A549 (cell line): ENCODE measurements at regions not wholly inside any gene's neighbourhood (a gene's known extent, or its start where the extent isn't known, plus 50 kb on each side); places are given as distances from the start of the nearest gene placed in this dataset.

Source experiments
- ATAC-seq, 2 experiments: fragments of 200-7000 bp in 1 of 2; fragments of >200 bp in 1 of 2; cut with Nextera tagmentation in 1 of 2; cut with Tn5 transposase in 1 of 2; 3 replicates each; pipeline versions ENCODE4 v1.8.0 to v1.9.1; 2018 to 2020; ENCODE audit warnings: mild to moderate bottlenecking in 1 of 2, moderate library complexity in 1 of 2
- CTCF ChIA-PET: fragments of 300-600 bp; sonication (Branson Sonifier 250); formaldehyde crosslinking; extraction: SDS; loops from one replicate; lab custom pipeline; 2021; ENCODE audit warnings: antibody characterized with exemption, inconsistent platforms; lab: Yijun Ruan, JAX
- POLR2A ChIA-PET: fragments of 350-600 bp; formaldehyde crosslinking; extraction: SDS; loops from one replicate; lab custom pipeline; 2021; ENCODE audit warnings: antibody characterized with exemption, inconsistent platforms; lab: Yijun Ruan, JAX
- DNase-seq, 2 experiments: peaks; one replicate each; pipeline versions ENCODE4 v3.0.0 to v3.0.0-alpha.2; 2011 to 2016; ENCODE audit warnings: low read depth in 1 of 2, low spot score in 1 of 2
- FAIRE-seq: peaks from 2 replicates; lab custom pipeline; 2011; peaks lifted over from hg19 to GRCh38; lab: Jason Lieb, UNC
- H3K27ac ChIP-seq, 2 experiments: fragments of >200 bp; sonication (Bioruptor Twin); formaldehyde crosslinking; 3 replicates each; pipeline ENCODE4 v1.5.1; 2016 to 2017
- H3K4me1 ChIP-seq: fragments of >200 bp; sonication (Bioruptor Twin); formaldehyde crosslinking; 3 replicates; pipeline ENCODE4 v1.6.1; 2016
- H3K4me2 ChIP-seq: fragments of >200 bp; sonication (Bioruptor Twin); formaldehyde crosslinking; 3 replicates; pipeline ENCODE4 v1.6.1; 2016
- H3K4me3 ChIP-seq: fragments of >200 bp; sonication (Bioruptor Twin); formaldehyde crosslinking; 3 replicates; pipeline ENCODE4 v1.5.1; 2016
- H3K9me3 ChIP-seq: fragments of >200 bp; sonication (Bioruptor Twin); formaldehyde crosslinking; 3 replicates; pipeline ENCODE4 v1.6.1; 2016
- CEBPB ChIP-seq, 2 experiments: fragments of >200 bp in 1 of 2; sonication (Bioruptor Twin) in 1 of 2; formaldehyde crosslinking in 1 of 2; IDR thresholded peaks; 2 replicates each; pipeline ENCODE4 v1.6.1; 2012 to 2016
- E2F6 ChIP-seq: IDR thresholded peaks from 2 replicates; pipeline ENCODE4 v1.6.1; 2012; ENCODE audit warnings: low read depth, borderline replicate concordance
- ESRRA ChIP-seq: fragments of 150-350 bp; IDR thresholded peaks from 2 replicates; pipeline ENCODE4 v1.6.1; 2014; ENCODE audit warnings: mild to moderate bottlenecking, low read length, borderline replicate concordance
- HDAC2 ChIP-seq: fragments of 200-600 bp; sonication (generic); IDR thresholded peaks from 2 replicates; pipeline ENCODE4 v1.6.1; 2016
- HMGXB4 ChIP-seq: fragments of 250-450 bp; sonication (Bioruptor Pico); IDR thresholded peaks from 2 replicates; pipeline ENCODE4 v1.5.0; 2021; ENCODE audit warnings: mild to moderate bottlenecking, moderate library complexity, borderline replicate concordance
- HOXB13 ChIP-seq: fragments of 250-450 bp; sonication (Bioruptor Pico); IDR thresholded peaks from 2 replicates; pipeline ENCODE4 v1.5.0; 2020; ENCODE audit warnings: low read depth, mild to moderate bottlenecking, moderate library complexity
- HOXB5 ChIP-seq: fragments of 250-450 bp; sonication (Bioruptor Pico); IDR thresholded peaks from 2 replicates; pipeline ENCODE4 v1.5.0; 2020; ENCODE audit warnings: mild to moderate bottlenecking, moderate library complexity
- JUNB ChIP-seq: fragments of >200 bp; sonication (Bioruptor Twin); formaldehyde crosslinking; IDR thresholded peaks from 2 replicates; pipeline ENCODE4 v1.6.1; 2016
- KDM1A ChIP-seq: fragments of 200-600 bp; sonication (generic); IDR thresholded peaks from 2 replicates; pipeline ENCODE4 v1.6.1; 2016; ENCODE audit warnings: low read depth, mild to moderate bottlenecking
- MAX ChIP-seq: IDR thresholded peaks from 2 replicates; pipeline ENCODE4 v1.6.1; 2012
- MAZ ChIP-seq: fragments of 150-350 bp; IDR thresholded peaks from 2 replicates; pipeline ENCODE4 v1.6.1; 2014; ENCODE audit warnings: antibody characterized with exemption, low read depth, low read length, borderline replicate concordance
- MYC ChIP-seq: IDR thresholded peaks from 2 replicates; pipeline ENCODE4 v1.6.1; 2012; ENCODE audit warnings: mild to moderate bottlenecking, inconsistent platforms, low read length, improper control_type of control experiment, borderline replicate concordance
- NFE2L2 ChIP-seq: fragments of 150-350 bp; conservative IDR thresholded peaks from 2 replicates; pipeline ENCODE4 v1.6.1; 2014; ENCODE audit warnings: low read length
- NPAS2 ChIP-seq: fragments of 250-450 bp; sonication (Bioruptor Pico); IDR thresholded peaks from 2 replicates; pipeline ENCODE4 v1.8.0; 2022; ENCODE audit warnings: mild to moderate bottlenecking, moderate library complexity, borderline replicate concordance
- NR3C1 ChIP-seq: fragments of >200 bp; sonication (Bioruptor Twin); formaldehyde crosslinking; IDR thresholded peaks from 3 replicates; pipeline ENCODE4 v1.6.1; 2017
- PBX3 ChIP-seq: IDR thresholded peaks from 2 replicates; pipeline ENCODE4 v1.6.1; 2012
- PHF8 ChIP-seq: fragments of 200-600 bp; sonication (generic); IDR thresholded peaks from 2 replicates; pipeline ENCODE4 v1.6.1; 2016; ENCODE audit warnings: low read depth, mild to moderate bottlenecking, antibody characterized with exemption, moderate library complexity, borderline replicate concordance
- RARB ChIP-seq: fragments of 250-450 bp; sonication (Bioruptor Pico); IDR thresholded peaks from 2 replicates; pipeline ENCODE4 v1.8.0; 2021; ENCODE audit warnings: mild to moderate bottlenecking, moderate library complexity
- SMC3 ChIP-seq: fragments of >200 bp; sonication (Bioruptor Twin); formaldehyde crosslinking; IDR thresholded peaks from 3 replicates; pipeline ENCODE4 v1.6.1; 2018; ENCODE audit warnings: inconsistent platforms
- SREBF2 ChIP-seq: fragments of 450-650 bp; IDR thresholded peaks from 2 replicates; pipeline ENCODE4 v1.6.1; 2014; ENCODE audit warnings: mild to moderate bottlenecking, moderate library complexity
- TFCP2L1 ChIP-seq: fragments of 250-450 bp; sonication (Bioruptor Pico); IDR thresholded peaks from 2 replicates; pipeline ENCODE4 v1.5.0; 2021; ENCODE audit warnings: mild to moderate bottlenecking
- TP53 ChIP-seq: fragments of 250-450 bp; sonication (Bioruptor Pico); IDR thresholded peaks from 2 replicates; pipeline ENCODE4 v1.5.0; 2021; ENCODE audit warnings: mild to moderate bottlenecking, moderate library complexity
- ZNF302 ChIP-seq: fragments of 250-450 bp; sonication (Bioruptor Pico); IDR thresholded peaks from 2 replicates; pipeline ENCODE4 v1.9.0; 2021; ENCODE audit warnings: inconsistent platforms, mild to moderate bottlenecking, moderate library complexity
- ZSCAN20 ChIP-seq: fragments of 250-450 bp; sonication (Bioruptor Pico); IDR thresholded peaks from 2 replicates; pipeline ENCODE4 v1.8.0; 2022; ENCODE audit warnings: mild to moderate bottlenecking, moderate library complexity
- WGBS: methylation state at CpG from one replicate; pipeline ENCODE4 v1.1.6; 2017; ENCODE audit errors: missing lambda C conversion rate; 5-methylcytosine and 5-hydroxymethylcytosine counted together

- no peak overlapping the region for H3K4me2 ChIP-seq
- 35% methylated on average over 3 of the region's 3 CpGs for WGBS
- DNase-seq (no peak), FAIRE-seq (no peak), ATAC-seq (no peak)
- no peak for TF ChIP-seq ESRRA
- TF ChIP-seq JUNB: no peak
- no peak for TF ChIP-seq RARB (CRISPR knock-in tag)
- no peak overlapping the region for H3K4me3 ChIP-seq
- ChIA-PET POLR2A (no interaction called here), CTCF (interaction anchor here (0.9 kb wide), 1 partner anchor 118 kb away, joined by 3 read pairs; no protein-coding TSS in a partner anchor)
- no peak overlapping the region for H3K27ac ChIP-seq
- H3K4me1 ChIP-seq: no peaks in the 10 kb centered on the region
- no peaks in the 10 kb centered on the region for H3K9me3 ChIP-seq
Observed at GRCh38 chr10:91038971-91039370, 118.1 kb upstream of the ANKRD1 start.

GRCh38 chr10:91040343-91040742, 119.5 kb upstream of the ANKRD1 start:
- ChIA-PET CTCF (interaction anchor here (0.6 to 1.4 kb wide), 2 partner anchors 9 kb away, joined by 3 read pairs; no protein-coding TSS in a partner anchor), POLR2A (no interaction called here)
- no peak overlapping the region for H3K4me3 ChIP-seq
- H3K27ac ChIP-seq: no peak overlapping the region
- ATAC-seq: no peak
- H3K9me3 ChIP-seq: no peaks in the 10 kb centered on the region
- no peak for TF ChIP-seq HOXB5 (CRISPR knock-in tag)
- TF ChIP-seq ESRRA: no peak
- no peak for TF ChIP-seq NPAS2 (CRISPR knock-in tag)
- TF ChIP-seq KDM1A: no peak
- no peak for TF ChIP-seq HOXB13 (CRISPR knock-in tag)
- TF ChIP-seq NFE2L2: no peak
- no peak for TF ChIP-seq MAX
- TF ChIP-seq NR3C1: no peak
- TF ChIP-seq SREBF2: no peak
- no peak for TF ChIP-seq TP53
- no peak for TF ChIP-seq PBX3
- TF ChIP-seq JUNB: no peak
- TF ChIP-seq MYC: no peak
- no peak for TF ChIP-seq ZNF302 (CRISPR knock-in tag)
- no peak for TF ChIP-seq HMGXB4 (CRISPR knock-in tag)
- TF ChIP-seq SMC3: no peak
- no peak for TF ChIP-seq ZSCAN20 (CRISPR knock-in tag)
- TF ChIP-seq TFCP2L1: no peak
- no peak for TF ChIP-seq CEBPB (IDR thresholded peaks at IDR 0.05)
- DNase-seq: no peak
- no peak for FAIRE-seq
- H3K4me1 ChIP-seq: no peaks in the 10 kb centered on the region
- 61% methylated on average over 2 of the region's 2 CpGs for WGBS
- no peak overlapping the region for H3K4me2 ChIP-seq

GRCh38 chr10:91042069-91042468, 121.2 kb upstream of the ANKRD1 start:
- no peaks in the 10 kb centered on the region for H3K4me1 ChIP-seq
- FAIRE-seq (no peak), ATAC-seq (no peak)
- no peak overlapping the region for H3K4me2 ChIP-seq
- ChIA-PET CTCF (interaction anchor here (0.9 to 3.3 kb wide), 5 partner anchors 7 to 208 kb away, joined by 3 to 53 read pairs (median 3); no protein-coding TSS in a partner anchor), POLR2A (no interaction called here)
- H3K9me3 ChIP-seq: no peaks in the 10 kb centered on the region
- 48% methylated on average over 3 of the region's 3 CpGs for WGBS
- TF ChIP-seq PHF8: no peak
- no peak for TF ChIP-seq MAZ
- no peak for TF ChIP-seq E2F6
- no peak for TF ChIP-seq HDAC2
- no peak for TF ChIP-seq HOXB5 (CRISPR knock-in tag)
- TF ChIP-seq, all 56 proteins: peak for 0
- no peak for DNase-seq
- no peak overlapping the region for H3K27ac ChIP-seq
- no peak overlapping the region for H3K4me3 ChIP-seq
